Esophagus muscularis mucosa (tissue), 4 donors: ENCODE measurements at regions not wholly inside any gene's neighbourhood (a gene's known extent, or its start where the extent isn't known, plus 50 kb on each side); places are given as distances from the start of the nearest gene placed in this dataset.

Experiments used
- DNase-seq: peaks from one replicate; pipeline ENCODE4 v3.0.0-alpha.2; 2017; ENCODE audit errors: extremely low spot score
- H3K27ac ChIP-seq, 4 donors: fragments of 200-600 bp; sonication (generic); replicated peaks in 1 of 4; 1 replicate in 3 of 4; 2 replicates in 1 of 4; pipeline ENCODE4 v1.5.1; 2016 to 2019; ENCODE audit warnings: mild to moderate bottlenecking in 1 of 4
- H3K27me3 ChIP-seq, 4 donors: fragments of 200-600 bp; sonication (generic); one replicate each; pipeline versions ENCODE4 v1.5.1 to v1.6.0; 2016 to 2019
- H3K36me3 ChIP-seq, 4 donors: fragments of 200-600 bp; sonication (generic); one replicate each; pipeline ENCODE4 v1.5.1; 2016 to 2019
- H3K4me1 ChIP-seq, 4 donors: fragments of 200-600 bp; sonication (generic); one replicate each; pipeline ENCODE4 v1.5.1; 2016 to 2019
- H3K4me3 ChIP-seq, 4 donors: fragments of 200-600 bp; sonication (generic); 1 replicate in 2 of 4; 2 replicates in 2 of 4; pipeline ENCODE4 v1.5.1; 2016 to 2019; ENCODE audit warnings: mild to moderate bottlenecking in 4 of 4, moderate library complexity in 1 of 4
- H3K9me3 ChIP-seq, 4 donors: fragments of 200-600 bp; sonication (generic); 1 replicate in 3 of 4; 2 replicates in 1 of 4; pipeline ENCODE4 v1.5.1; 2016 to 2019
- EP300 ChIP-seq: sonication (generic); formaldehyde crosslinking; IDR thresholded peaks from one replicate; pipeline ENCODE4 v1.6.1; 2017; ENCODE audit warnings: antibody characterized with exemption
- POLR2A ChIP-seq: fragments of 450-650 bp; IDR thresholded peaks from one replicate; pipeline ENCODE4 v1.6.1; 2017; ENCODE audit warnings: antibody characterized with exemption, moderate library complexity, mild to moderate bottlenecking, low read depth
- POLR2AphosphoS5 ChIP-seq, 2 donors: sonication (generic); formaldehyde crosslinking; IDR thresholded peaks; one replicate each; pipeline ENCODE4 v1.6.1; 2017; ENCODE audit warnings: antibody characterized with exemption in 2 of 2
- WGBS: methylation state at CpG from one replicate; pipeline ENCODE4 v1.1.5; 2018; 5-methylcytosine and 5-hydroxymethylcytosine counted together
- intact Hi-C: fragments of 100-400 bp; cut with DNase I; formaldehyde crosslinking; loops from one replicate; pipeline ENCODE4 v1.15.1; 2023
- TF ChIP-seq, protein P1 (sequence below), 3 experiments: fragments of 200-600 bp in 2 of 3; fragments of 450-650 bp in 1 of 3; sonication (generic) in 2 of 3; IDR thresholded peaks; one replicate each; pipeline ENCODE4 v1.5.1; 2017 to 2019; ENCODE audit warnings: antibody characterized with exemption in 3 of 3, mild to moderate bottlenecking in 2 of 3, moderate library complexity in 1 of 3

DNA sequence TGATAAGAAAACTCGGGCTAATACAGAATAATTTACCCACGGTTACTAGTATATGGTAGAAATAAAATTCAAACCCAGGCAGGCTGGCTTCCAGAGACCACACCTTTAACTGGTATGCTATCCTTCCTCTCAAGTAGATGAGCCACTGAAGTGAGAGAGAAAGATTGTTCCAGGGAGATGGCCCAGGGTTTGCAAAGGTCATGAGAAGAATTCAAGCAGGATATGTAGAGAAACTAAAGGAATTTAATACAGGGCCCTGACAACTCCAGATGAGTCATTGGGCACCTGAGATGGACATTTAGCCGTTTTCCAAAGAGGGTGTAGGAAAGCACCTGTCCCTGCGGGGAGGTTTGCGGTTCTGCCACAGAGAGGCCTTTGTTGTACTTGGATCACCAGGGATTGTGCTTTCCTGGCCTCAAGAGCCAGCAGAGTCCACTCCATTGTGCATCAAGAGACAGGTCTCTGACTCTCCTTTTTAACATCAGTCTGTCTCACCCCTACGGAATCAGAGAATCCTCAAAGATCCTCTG is 152.7 kb upstream of the BLID start:
- Histone ChIP-seq H3K4me1 (peaks cover 0 to 7% (median 1%) of the 10 kb centered on the region in 4 donors), H3K36me3 (no peaks in the 10 kb centered on the region), H3K27ac (no peak overlapping the region), H3K27me3 (no peaks in the 10 kb centered on the region), H3K9me3 (no peaks in the 10 kb centered on the region), H3K4me3 (no peak overlapping the region)
- WGBS = 92% methylated on average over 6 of the region's 6 CpGs
- DNase-seq = no peak
- intact Hi-C loops = no loop called here
- TF ChIP-seq, protein P1, sequence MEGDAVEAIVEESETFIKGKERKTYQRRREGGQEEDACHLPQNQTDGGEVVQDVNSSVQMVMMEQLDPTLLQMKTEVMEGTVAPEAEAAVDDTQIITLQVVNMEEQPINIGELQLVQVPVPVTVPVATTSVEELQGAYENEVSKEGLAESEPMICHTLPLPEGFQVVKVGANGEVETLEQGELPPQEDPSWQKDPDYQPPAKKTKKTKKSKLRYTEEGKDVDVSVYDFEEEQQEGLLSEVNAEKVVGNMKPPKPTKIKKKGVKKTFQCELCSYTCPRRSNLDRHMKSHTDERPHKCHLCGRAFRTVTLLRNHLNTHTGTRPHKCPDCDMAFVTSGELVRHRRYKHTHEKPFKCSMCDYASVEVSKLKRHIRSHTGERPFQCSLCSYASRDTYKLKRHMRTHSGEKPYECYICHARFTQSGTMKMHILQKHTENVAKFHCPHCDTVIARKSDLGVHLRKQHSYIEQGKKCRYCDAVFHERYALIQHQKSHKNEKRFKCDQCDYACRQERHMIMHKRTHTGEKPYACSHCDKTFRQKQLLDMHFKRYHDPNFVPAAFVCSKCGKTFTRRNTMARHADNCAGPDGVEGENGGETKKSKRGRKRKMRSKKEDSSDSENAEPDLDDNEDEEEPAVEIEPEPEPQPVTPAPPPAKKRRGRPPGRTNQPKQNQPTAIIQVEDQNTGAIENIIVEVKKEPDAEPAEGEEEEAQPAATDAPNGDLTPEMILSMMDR (IDR thresholded peaks at IDR 0.05) = no peak
- TF ChIP-seq POLR2A (no peak), EP300 (no peak), POLR2AphosphoS5 (IDR thresholded peaks at IDR 0.05) (no peak)

GRCh38 chr11:122267602-122268001 is 151.6 kb upstream of the BLID start:
- TF ChIP-seq, protein P1 (IDR thresholded peaks at IDR 0.05) = no peak
- TF ChIP-seq EP300 = no peak
- TF ChIP-seq POLR2AphosphoS5 (IDR thresholded peaks at IDR 0.05) = no peak
- no peak for TF ChIP-seq POLR2A
- H3K27me3 ChIP-seq = no peaks in the 10 kb centered on the region
- 87% methylated on average over 2 of the region's 2 CpGs for WGBS

DNA sequence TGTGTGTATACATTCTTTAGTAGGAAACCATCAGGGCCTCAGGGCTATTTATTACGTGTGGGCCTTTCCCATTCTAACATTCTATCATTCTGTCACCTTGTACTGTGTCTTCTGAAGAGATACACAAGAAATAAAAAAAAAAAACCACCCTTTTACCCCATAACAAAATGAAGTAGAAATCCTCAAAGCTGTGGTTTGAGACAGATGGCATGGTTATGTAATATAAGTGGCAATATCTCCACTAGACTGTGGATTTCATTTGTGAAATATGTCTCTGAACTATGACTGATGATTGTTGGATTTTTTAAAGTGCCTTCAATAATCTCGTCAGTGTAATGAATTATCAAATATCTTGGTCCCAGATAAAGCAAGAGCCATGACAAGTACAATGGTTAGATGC is 150.0 kb upstream of the BLID start:
- DNase-seq = no peak
- Histone ChIP-seq H3K4me1 (no peaks in the 10 kb centered on the region), H3K36me3 (no peaks in the 10 kb centered on the region), H3K9me3 (no peaks in the 10 kb centered on the region), H3K4me3 (no peak overlapping the region), H3K27ac (no peak overlapping the region), H3K27me3 (no peaks in the 10 kb centered on the region)
- WGBS = 83% methylated on average over 2 of the region's 2 CpGs
- TF ChIP-seq POLR2A (no peak), EP300 (no peak), POLR2AphosphoS5 (IDR thresholded peaks at IDR 0.05) (no peak)
- TF ChIP-seq, protein P1 (IDR thresholded peaks at IDR 0.05) = no peak
- intact Hi-C loops = no loop called here

More at GRCh38 chr11:122267602-122268001, 151.6 kb upstream of the BLID start:
- H3K4me3 ChIP-seq = no peak overlapping the region
- intact Hi-C loops = no loop called here
- H3K9me3 ChIP-seq = no peaks in the 10 kb centered on the region
- DNase-seq = no peak
- no peaks in the 10 kb centered on the region for H3K36me3 ChIP-seq
- H3K27ac ChIP-seq = no peak overlapping the region
- no peaks in the 10 kb centered on the region for H3K4me1 ChIP-seq

- WGBS = 94% methylated on average over 3 of the region's 4 CpGs
- no peaks in the 10 kb centered on the region for H3K27me3 ChIP-seq
- no peaks in the 10 kb centered on the region for H3K4me1 ChIP-seq
- H3K4me3 ChIP-seq = no peak overlapping the region
- no peak for DNase-seq
- intact Hi-C loops = no loop called here
- no peak overlapping the region for H3K27ac ChIP-seq
- TF ChIP-seq POLR2AphosphoS5 (IDR thresholded peaks at IDR 0.05) (no peak), POLR2A (no peak), EP300 (no peak)
- TF ChIP-seq, protein P1 (IDR thresholded peaks at IDR 0.05) = no peak
- H3K36me3 ChIP-seq = no peaks in the 10 kb centered on the region
- no peaks in the 10 kb centered on the region for H3K9me3 ChIP-seq
Observed at GRCh38 chr11:122264121-122264520, 148.1 kb upstream of the BLID start.

DNA sequence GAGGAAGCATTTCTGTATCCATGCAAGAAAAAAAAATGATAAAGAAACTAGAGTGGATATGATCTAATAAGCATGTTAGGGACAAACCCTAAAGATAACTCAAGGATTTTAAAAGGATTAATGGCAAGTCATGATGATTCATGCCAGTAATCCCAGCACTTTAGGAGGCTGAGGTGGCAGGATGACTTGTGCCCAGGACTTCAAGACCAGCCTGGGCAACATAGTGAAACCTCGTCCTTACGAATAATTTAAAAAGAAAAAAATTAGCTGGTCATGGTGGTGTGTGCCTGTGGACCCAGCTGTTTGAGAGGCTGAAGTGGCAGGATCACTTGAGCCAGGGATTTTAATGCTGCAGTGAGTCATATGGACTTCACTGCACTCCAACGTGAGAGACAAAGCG is 145.5 kb upstream of the BLID start:
- DNase-seq = no peak
- no peak for TF ChIP-seq POLR2A
- no peak for TF ChIP-seq EP300
- TF ChIP-seq, protein P1 (IDR thresholded peaks at IDR 0.05) = no peak
- no peak for TF ChIP-seq POLR2AphosphoS5 (IDR thresholded peaks at IDR 0.05)
- Histone ChIP-seq H3K27ac (no peak overlapping the region), H3K4me3 (no peak overlapping the region), H3K9me3 (no peaks in the 10 kb centered on the region), H3K27me3 (no peaks in the 10 kb centered on the region), H3K36me3 (no peaks in the 10 kb centered on the region), H3K4me1 (no peaks in the 10 kb centered on the region)
- intact Hi-C loops = no loop called here
- 90% methylated on average over 4 of the region's 4 CpGs for WGBS
